ENCODE measurements at regions not wholly inside any gene's neighbourhood (a gene's known extent, or its start where the extent isn't known, plus 50 kb on each side); places are given as distances from the start of the nearest gene placed in this dataset.

- no peak for TF ChIP-seq ELF4 (CRISPR knock-in tag; IDR thresholded peaks at IDR 0.05)
- TF ChIP-seq KDM2B (CRISPR knock-in tag; IDR thresholded peaks at IDR 0.05), result no peak
- TF ChIP-seq ZNF165 (CRISPR knock-in tag; IDR thresholded peaks at IDR 0.05; ENCODE audit: borderline replicate concordance), result no peak
- TF ChIP-seq BCOR (IDR thresholded peaks at IDR 0.05), result no peak
- TF ChIP-seq ZNF449 (CRISPR knock-in tag; IDR thresholded peaks at IDR 0.05), result no peak; the same call in 1 of the 2 replicates
- no peak for TF ChIP-seq SMARCA4 (IDR thresholded peaks at IDR 0.05)
- no peak for TF ChIP-seq PHB2 (IDR thresholded peaks at IDR 0.05; ENCODE audit: low read depth)
- TF ChIP-seq SPI1 (IDR thresholded peaks at IDR 0.05; ENCODE audit: borderline replicate concordance, low read depth, low read length), result no peak
- 0 out of 2 replicates have a peak, but pooled peaks have one; percentile 20 for TF ChIP-seq ZNF695 (CRISPR knock-in tag; IDR thresholded peaks at IDR 0.05)
- TF ChIP-seq ZSCAN32 (CRISPR knock-in tag; IDR thresholded peaks at IDR 0.05), result no peak
- no peak for TF ChIP-seq ZBTB49 (CRISPR knock-in tag; IDR thresholded peaks at IDR 0.05; ENCODE audit: borderline replicate concordance)
- TF ChIP-seq ZC3H4 (CRISPR knock-in tag; IDR thresholded peaks at IDR 0.05; ENCODE audit: borderline replicate concordance), result no peak
- TF ChIP-seq ZNF354B (CRISPR knock-in tag; IDR thresholded peaks at IDR 0.05), result no peak
- TF ChIP-seq HMGN3 (IDR thresholded peaks at IDR 0.05; ENCODE audit: borderline replicate concordance, extremely low read depth, insufficient read length, low read depth, low read length), result no peak
- TF ChIP-seq ZNF197 (CRISPR knock-in tag; IDR thresholded peaks at IDR 0.05; ENCODE audit: low read depth), result no peak
- TF ChIP-seq TEAD2 (tag; IDR thresholded peaks at IDR 0.05), result no peak
- TF ChIP-seq GATA2 (CRISPR knock-in tag; IDR thresholded peaks at IDR 0.05), result no peak
- TF ChIP-seq FOXP1 (CRISPR knock-in tag; IDR thresholded peaks at IDR 0.05), result no peak
- no peak for TF ChIP-seq CEBPZ (IDR thresholded peaks at IDR 0.05; ENCODE audit: borderline replicate concordance, low read depth, low read length)
- no peak for TF ChIP-seq ZNF140 (CRISPR knock-in tag; IDR thresholded peaks at IDR 0.05)
- no peak for TF ChIP-seq HNRNPLL (IDR thresholded peaks at IDR 0.05; ENCODE audit: low read depth, low read length, poor library complexity, severe bottlenecking)
- TF ChIP-seq THAP7 (CRISPR knock-in tag; IDR thresholded peaks at IDR 0.05), result no peak
- TF ChIP-seq SAP30 (IDR thresholded peaks at IDR 0.05; ENCODE audit: borderline replicate concordance, insufficient read depth, low read depth, low read length, poor library complexity, severe bottlenecking), result no peak
Observed at GRCh38 chr22:22377335-22377734, 131.2 kb downstream of the ZNF280B start (continued).
